Esophagus muscularis mucosa (tissue), 4 donors: ENCODE measurements at regions not wholly inside any gene's neighbourhood (a gene's known extent, or its start where the extent isn't known, plus 50 kb on each side); places are given as distances from the start of the nearest gene placed in this dataset.

Experiments
- DNase-seq: peaks from one replicate; pipeline ENCODE4 v3.0.0-alpha.2; 2017; ENCODE audit errors: extremely low spot score
- H3K27ac ChIP-seq, 4 donors: fragments of 200-600 bp; sonication (generic); replicated peaks in 1 of 4; 1 replicate in 3 of 4; 2 replicates in 1 of 4; pipeline ENCODE4 v1.5.1; 2016 to 2019; ENCODE audit warnings: mild to moderate bottlenecking in 1 of 4
- H3K27me3 ChIP-seq, 4 donors: fragments of 200-600 bp; sonication (generic); one replicate each; pipeline versions ENCODE4 v1.5.1 to v1.6.0; 2016 to 2019
- H3K36me3 ChIP-seq, 4 donors: fragments of 200-600 bp; sonication (generic); one replicate each; pipeline ENCODE4 v1.5.1; 2016 to 2019
- H3K4me1 ChIP-seq, 4 donors: fragments of 200-600 bp; sonication (generic); one replicate each; pipeline ENCODE4 v1.5.1; 2016 to 2019
- H3K4me3 ChIP-seq, 4 donors: fragments of 200-600 bp; sonication (generic); 1 replicate in 2 of 4; 2 replicates in 2 of 4; pipeline ENCODE4 v1.5.1; 2016 to 2019; ENCODE audit warnings: mild to moderate bottlenecking in 4 of 4, moderate library complexity in 1 of 4
- H3K9me3 ChIP-seq, 4 donors: fragments of 200-600 bp; sonication (generic); 1 replicate in 3 of 4; 2 replicates in 1 of 4; pipeline ENCODE4 v1.5.1; 2016 to 2019
- CTCF ChIP-seq, 3 experiments: fragments of 200-600 bp in 2 of 3; fragments of 450-650 bp in 1 of 3; sonication (generic) in 2 of 3; IDR thresholded peaks; one replicate each; pipeline ENCODE4 v1.5.1; 2017 to 2019; ENCODE audit warnings: antibody characterized with exemption in 3 of 3, mild to moderate bottlenecking in 2 of 3, moderate library complexity in 1 of 3
- EP300 ChIP-seq: sonication (generic); formaldehyde crosslinking; IDR thresholded peaks from one replicate; pipeline ENCODE4 v1.6.1; 2017; ENCODE audit warnings: antibody characterized with exemption
- POLR2A ChIP-seq: fragments of 450-650 bp; IDR thresholded peaks from one replicate; pipeline ENCODE4 v1.6.1; 2017; ENCODE audit warnings: antibody characterized with exemption, moderate library complexity, mild to moderate bottlenecking, low read depth
- POLR2AphosphoS5 ChIP-seq, 2 donors: sonication (generic); formaldehyde crosslinking; IDR thresholded peaks; one replicate each; pipeline ENCODE4 v1.6.1; 2017; ENCODE audit warnings: antibody characterized with exemption in 2 of 2
- WGBS: methylation state at CpG from one replicate; pipeline ENCODE4 v1.1.5; 2018; 5-methylcytosine and 5-hydroxymethylcytosine counted together
- intact Hi-C: fragments of 100-400 bp; cut with DNase I; formaldehyde crosslinking; loops from one replicate; pipeline ENCODE4 v1.15.1; 2023

DNA sequence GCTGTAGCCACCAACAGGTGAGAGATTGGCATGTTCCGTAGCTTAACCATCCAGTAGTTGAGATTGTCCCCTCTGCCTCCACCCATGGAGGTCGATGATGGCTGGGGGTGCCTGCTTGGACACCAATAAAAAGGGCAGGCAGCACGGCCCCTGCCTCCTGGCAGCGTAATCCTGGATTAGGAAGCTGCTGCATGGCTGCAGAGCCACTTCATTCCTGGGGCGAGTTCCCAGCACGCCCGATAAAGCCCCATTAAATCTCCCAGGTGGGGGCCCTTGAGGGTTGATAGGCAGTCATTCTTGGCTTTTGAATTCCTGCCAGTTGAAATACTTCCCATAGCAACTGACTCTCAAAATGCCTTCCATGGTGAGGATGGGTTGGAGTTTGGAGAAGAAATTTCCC, 67.8 kb downstream of the PLXNA1 start:
- TF ChIP-seq POLR2AphosphoS5 (IDR thresholded peaks at IDR 0.05) (no peak), POLR2A (no peak), CTCF (IDR thresholded peaks at IDR 0.05) (no peak), EP300 (no peak)
- no peaks in the 10 kb centered on the region for H3K36me3 ChIP-seq
- H3K27me3 ChIP-seq: peaks cover 0 to 3% (median 0%) of the 10 kb centered on the region in 4 donors
- no peaks in the 10 kb centered on the region for H3K9me3 ChIP-seq
- H3K4me1 ChIP-seq: peaks cover 0 to 4% (median 3%) of the 10 kb centered on the region in 4 donors
- intact Hi-C loops: no loop called here
- no peak overlapping the region for H3K27ac ChIP-seq
- 82% methylated on average over 6 of the region's 7 CpGs for WGBS
- no peak for DNase-seq
- H3K4me3 ChIP-seq: no peak overlapping the region

DNA sequence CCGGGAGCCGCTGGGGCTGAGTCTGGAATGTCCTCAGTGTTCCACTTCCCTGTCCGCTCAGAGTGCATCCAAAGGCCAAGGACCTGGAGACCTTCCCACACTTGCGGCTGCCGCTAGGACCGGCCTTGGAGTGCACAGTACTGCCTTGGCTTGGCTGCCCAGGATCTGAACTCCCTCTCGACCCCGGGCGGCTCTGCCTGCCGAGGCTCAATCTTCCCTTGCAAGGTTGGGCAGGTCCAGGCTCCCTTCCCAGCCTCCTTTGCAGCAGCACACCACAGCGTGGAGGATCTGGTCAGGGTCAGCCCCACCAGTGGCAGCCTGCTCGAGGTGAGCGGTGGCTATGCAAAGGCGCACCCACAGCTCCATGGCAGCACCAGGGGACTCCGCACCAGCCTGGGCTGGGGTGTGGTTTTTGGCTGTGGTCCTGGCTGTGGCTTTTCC, 69.2 kb downstream of the PLXNA1 start:
- DNase-seq: no peak
- Histone ChIP-seq H3K27ac (no peak overlapping the region), H3K4me1 (no peaks in the 10 kb centered on the region), H3K9me3 (peaks cover 0 to 8% (median 2%) of the 10 kb centered on the region in 4 donors), H3K4me3 (no peak overlapping the region), H3K27me3 (peaks cover 0 to 3% (median 0%) of the 10 kb centered on the region in 4 donors), H3K36me3 (no peaks in the 10 kb centered on the region)
- TF ChIP-seq CTCF (IDR thresholded peaks at IDR 0.05) (no peak), EP300 (no peak), POLR2AphosphoS5 (IDR thresholded peaks at IDR 0.05) (no peak), POLR2A (no peak)
- intact Hi-C loops: no loop called here
- 90% methylated on average over 2 of the region's 15 CpGs for WGBS

- 91% methylated on average over 6 of the region's 6 CpGs for WGBS
- H3K36me3 ChIP-seq: no peaks in the 10 kb centered on the region
- DNase-seq: no peak
- no peak overlapping the region for H3K4me3 ChIP-seq
- TF ChIP-seq CTCF (IDR thresholded peaks at IDR 0.05): no peak
- TF ChIP-seq EP300: no peak
- TF ChIP-seq POLR2AphosphoS5 (IDR thresholded peaks at IDR 0.05): no peak
- no peak for TF ChIP-seq POLR2A
- H3K4me1 ChIP-seq: no peaks in the 10 kb centered on the region
- intact Hi-C loops: no loop called here
- peaks cover 0 to 13% (median 10%) of the 10 kb centered on the region in 4 donors for H3K9me3 ChIP-seq
- no peak overlapping the region for H3K27ac ChIP-seq
- peaks cover 0 to 3% (median 0%) of the 10 kb centered on the region in 4 donors for H3K27me3 ChIP-seq
These were observed 70.1 kb downstream of the PLXNA1 start for GRCh38 chr3:127053026-127053425.

GRCh38 chr3:127053450-127053849, 70.5 kb downstream of the PLXNA1 start:
- Histone ChIP-seq H3K9me3 (peaks cover 0 to 17% (median 10%) of the 10 kb centered on the region in 4 donors), H3K27me3 (peaks cover 0 to 3% (median 0%) of the 10 kb centered on the region in 4 donors), H3K4me3 (no peak overlapping the region), H3K36me3 (no peaks in the 10 kb centered on the region), H3K4me1 (no peaks in the 10 kb centered on the region), H3K27ac (no peak overlapping the region)
- WGBS: 75% methylated on average over 5 of the region's 5 CpGs
- TF ChIP-seq POLR2A (no peak), EP300 (no peak), POLR2AphosphoS5 (IDR thresholded peaks at IDR 0.05) (no peak), CTCF (IDR thresholded peaks at IDR 0.05) (no peak)
- intact Hi-C loops: no loop called here
- DNase-seq: no peak

DNA sequence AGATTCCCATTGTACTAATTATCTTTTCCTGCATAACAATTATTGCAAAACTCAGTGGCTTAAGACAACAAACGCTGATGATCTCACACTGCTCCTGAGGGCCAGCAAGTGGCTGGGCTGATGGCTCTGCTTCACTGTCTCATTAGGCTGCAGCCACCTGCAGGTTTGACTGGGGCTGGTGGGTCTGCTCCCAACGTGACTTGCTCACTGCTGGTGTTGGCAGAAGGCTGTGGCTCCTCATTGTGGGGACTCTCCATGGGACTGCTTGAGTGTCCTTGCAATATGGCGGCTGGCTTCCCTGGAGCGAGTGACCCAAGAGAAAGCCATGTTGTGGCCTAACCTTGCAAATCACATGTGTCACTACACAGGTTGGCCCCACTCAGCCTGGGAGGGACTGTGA, 71.1 kb downstream of the PLXNA1 start:
- no peak for DNase-seq
- Histone ChIP-seq H3K27ac (no peak overlapping the region), H3K36me3 (no peaks in the 10 kb centered on the region), H3K9me3 (peaks cover 0 to 18% (median 10%) of the 10 kb centered on the region in 4 donors), H3K27me3 (peaks cover 0 to 3% (median 0%) of the 10 kb centered on the region in 4 donors), H3K4me3 (no peak overlapping the region), H3K4me1 (no peaks in the 10 kb centered on the region)
- intact Hi-C loops: no loop called here
- no peak for TF ChIP-seq CTCF (IDR thresholded peaks at IDR 0.05)
- no peak for TF ChIP-seq EP300
- TF ChIP-seq POLR2A: no peak
- no peak for TF ChIP-seq POLR2AphosphoS5 (IDR thresholded peaks at IDR 0.05)
- WGBS: 72% methylated on average over 2 of the region's 4 CpGs
